Adipocyte (in vitro differentiated cells): ENCODE measurements at regions not wholly inside any gene's neighbourhood (a gene's known extent, or its start where the extent isn't known, plus 50 kb on each side); places are given as distances from the start of the nearest gene placed in this dataset.

ENCODE experiments used
- DNase-seq: peaks from one replicate; pipeline ENCODE4 v3.0.0-alpha.2; 2015; ENCODE audit warnings: low read depth
- H3K27me3 ChIP-seq: replicated peaks from 2 replicates; pipeline ENCODE4 v1.7.0; 2013; ENCODE audit warnings: mild to moderate bottlenecking, low read length, moderate library complexity; ENCODE audit not compliant: control insufficient read depth, insufficient read depth
- H3K36me3 ChIP-seq: 2 replicates; pipeline ENCODE4 v1.7.0; 2013; ENCODE audit warnings: low read length, mild to moderate bottlenecking, moderate library complexity; ENCODE audit not compliant: control insufficient read depth, insufficient read depth, severe bottlenecking
- H3K4me1 ChIP-seq: 2 replicates; pipeline ENCODE4 v1.7.0; 2013; ENCODE audit warnings: mild to moderate bottlenecking, low read length, moderate library complexity; ENCODE audit not compliant: control insufficient read depth, insufficient read depth
- H3K4me3 ChIP-seq: 2 replicates; pipeline ENCODE4 v1.7.0; 2013; ENCODE audit warnings: mild to moderate bottlenecking, low read length, moderate library complexity
- H3K9ac ChIP-seq: 2 replicates; pipeline ENCODE4 v1.7.0; 2013; ENCODE audit warnings: mild to moderate bottlenecking, low read length, moderate library complexity
- H3K9me3 ChIP-seq: 2 replicates; pipeline ENCODE4 v1.7.0; 2013; ENCODE audit warnings: mild to moderate bottlenecking, low read length, moderate library complexity; ENCODE audit not compliant: control insufficient read depth

GRCh38 chr6:91366781-91367180, 779.9 kb upstream of the MAP3K7 start:
- Histone ChIP-seq H3K4me3 (no peak overlapping the region), H3K27me3 (no peaks in the 10 kb centered on the region)

GRCh38 chr6:91358986-91359385, 772.1 kb upstream of the MAP3K7 start:
- no peak for DNase-seq
- H3K9me3 ChIP-seq, result no peaks in the 10 kb centered on the region
- H3K36me3 ChIP-seq, result no peaks in the 10 kb centered on the region
- H3K4me1 ChIP-seq, result no peaks in the 10 kb centered on the region
- H3K9ac ChIP-seq, result no peak overlapping the region
- H3K27me3 ChIP-seq, result no peaks in the 10 kb centered on the region
- no peak overlapping the region for H3K4me3 ChIP-seq

More at GRCh38 chr6:91366781-91367180, 779.9 kb upstream of the MAP3K7 start:
- no peak for DNase-seq
- H3K4me1 ChIP-seq, result no peaks in the 10 kb centered on the region
- no peak overlapping the region for H3K9ac ChIP-seq
- no peaks in the 10 kb centered on the region for H3K36me3 ChIP-seq
- H3K9me3 ChIP-seq, result no peaks in the 10 kb centered on the region

- Histone ChIP-seq H3K4me3 (no peak overlapping the region), H3K36me3 (no peaks in the 10 kb centered on the region), H3K27me3 (no peaks in the 10 kb centered on the region), H3K9me3 (no peaks in the 10 kb centered on the region), H3K4me1 (no peaks in the 10 kb centered on the region), H3K9ac (no peak overlapping the region)
- no peak for DNase-seq
Observed at GRCh38 chr6:91352878-91353277, 766.0 kb upstream of the MAP3K7 start.

- Histone ChIP-seq H3K27me3 (no peaks in the 10 kb centered on the region), H3K4me1 (no peaks in the 10 kb centered on the region), H3K9ac (no peak overlapping the region), H3K9me3 (no peaks in the 10 kb centered on the region), H3K4me3 (no peak overlapping the region), H3K36me3 (no peaks in the 10 kb centered on the region)
- no peak for DNase-seq
Observed at GRCh38 chr6:91352321-91352720, 765.4 kb upstream of the MAP3K7 start.

GRCh38 chr6:91350146-91350908, 763.5 kb upstream of the MAP3K7 start:
- H3K9ac ChIP-seq, result no peak overlapping the region
- H3K27me3 ChIP-seq, result no peaks in the 10 kb centered on the region
- H3K4me3 ChIP-seq, result no peak overlapping the region
- no peaks in the 10 kb centered on the region for H3K36me3 ChIP-seq
- H3K4me1 ChIP-seq, result no peaks in the 10 kb centered on the region
- H3K9me3 ChIP-seq, result no peaks in the 10 kb centered on the region
- no peak for DNase-seq

- no peaks in the 10 kb centered on the region for H3K36me3 ChIP-seq
- no peak overlapping the region for H3K9ac ChIP-seq
- H3K27me3 ChIP-seq, result no peaks in the 10 kb centered on the region
- H3K4me3 ChIP-seq, result no peak overlapping the region
- H3K9me3 ChIP-seq, result no peaks in the 10 kb centered on the region
- peaks cover 6% of the 10 kb centered on the region for H3K4me1 ChIP-seq
- no peak for DNase-seq
Observed at GRCh38 chr6:91341473-91341872, 754.6 kb upstream of the MAP3K7 start.

- Histone ChIP-seq H3K9ac (no peak overlapping the region), H3K36me3 (no peaks in the 10 kb centered on the region), H3K4me3 (no peak overlapping the region), H3K4me1 (peaks cover 6% of the 10 kb centered on the region), H3K27me3 (no peaks in the 10 kb centered on the region), H3K9me3 (no peaks in the 10 kb centered on the region)
- no peak for DNase-seq
Observed at GRCh38 chr6:91340896-91341395, 754.1 kb upstream of the MAP3K7 start.

- H3K27me3 ChIP-seq, result no peaks in the 10 kb centered on the region
- DNase-seq, result no peak
- no peaks in the 10 kb centered on the region for H3K36me3 ChIP-seq
- no peak overlapping the region for H3K4me3 ChIP-seq
- H3K9ac ChIP-seq, result no peak overlapping the region
- no peaks in the 10 kb centered on the region for H3K9me3 ChIP-seq
- peaks cover 6% of the 10 kb centered on the region for H3K4me1 ChIP-seq
Observed at GRCh38 chr6:91337967-91338366, 751.1 kb upstream of the MAP3K7 start.

- DNase-seq, result no peak
- Histone ChIP-seq H3K9me3 (no peaks in the 10 kb centered on the region), H3K4me1 (no peaks in the 10 kb centered on the region), H3K36me3 (no peaks in the 10 kb centered on the region), H3K27me3 (no peaks in the 10 kb centered on the region), H3K9ac (no peak overlapping the region), H3K4me3 (no peak overlapping the region)
Observed at GRCh38 chr6:91330896-91331295, 744.0 kb upstream of the MAP3K7 start.

GRCh38 chr6:91328241-91328640, 741.4 kb upstream of the MAP3K7 start:
- no peaks in the 10 kb centered on the region for H3K9me3 ChIP-seq
- no peaks in the 10 kb centered on the region for H3K4me1 ChIP-seq
- DNase-seq, result no peak
- H3K36me3 ChIP-seq, result no peaks in the 10 kb centered on the region
- no peaks in the 10 kb centered on the region for H3K27me3 ChIP-seq
- H3K4me3 ChIP-seq, result no peak overlapping the region
- H3K9ac ChIP-seq, result no peak overlapping the region

- Histone ChIP-seq H3K9ac (no peak overlapping the region), H3K4me1 (no peaks in the 10 kb centered on the region)
Observed at GRCh38 chr6:91324711-91325110, 737.8 kb upstream of the MAP3K7 start.

GRCh38 chr6:91317984-91318383, 731.1 kb upstream of the MAP3K7 start:
- no peak overlapping the region for H3K9ac ChIP-seq
- no peak for DNase-seq
- no peak overlapping the region for H3K4me3 ChIP-seq
- no peaks in the 10 kb centered on the region for H3K36me3 ChIP-seq
- peaks cover 13% of the 10 kb centered on the region for H3K4me1 ChIP-seq
- no peaks in the 10 kb centered on the region for H3K9me3 ChIP-seq
- H3K27me3 ChIP-seq, result no peaks in the 10 kb centered on the region

More at GRCh38 chr6:91324711-91325110, 737.8 kb upstream of the MAP3K7 start:
- Histone ChIP-seq H3K36me3 (no peaks in the 10 kb centered on the region), H3K27me3 (no peaks in the 10 kb centered on the region), H3K4me3 (no peak overlapping the region), H3K9me3 (no peaks in the 10 kb centered on the region)
- no peak for DNase-seq
